Loucy (cell line): ENCODE measurements at regions not wholly inside any gene's neighbourhood (a gene's known extent, or its start where the extent isn't known, plus 50 kb on each side); places are given as distances from the start of the nearest gene placed in this dataset.

Experiments used
- H2AFZ ChIP-seq: fragments of 200-600 bp; sonication (generic); 2 replicates; pipeline ENCODE4 v1.6.0; 2016; ENCODE audit warnings: antibody characterized with exemption, mild to moderate bottlenecking, low read length, moderate library complexity
- H3F3A ChIP-seq: fragments of 200-600 bp; 2 replicates; pipeline ENCODE4 v1.6.0; 2016; ENCODE audit warnings: antibody characterized with exemption, low read depth, mild to moderate bottlenecking
- H3K27me3 ChIP-seq: fragments of 200-600 bp; sonication (generic); 2 replicates; pipeline ENCODE4 v1.6.1; 2014; ENCODE audit warnings: low read length, mild to moderate bottlenecking; ENCODE audit not compliant: insufficient read depth, poor library complexity, severe bottlenecking
- H3K36me3 ChIP-seq: fragments of 200-600 bp; sonication (generic); 2 replicates; pipeline ENCODE4 v1.6.1; 2016; ENCODE audit warnings: low read length; ENCODE audit not compliant: insufficient read depth
- H3K4me1 ChIP-seq: fragments of 200-600 bp; sonication (generic); 2 replicates; pipeline ENCODE4 v1.5.1; 2014; ENCODE audit warnings: low read length, mild to moderate bottlenecking; ENCODE audit not compliant: insufficient read depth, poor library complexity, severe bottlenecking
- H3K4me2 ChIP-seq: fragments of 200-600 bp; sonication (generic); 2 replicates; pipeline ENCODE4 v1.6.0; 2014; ENCODE audit warnings: antibody characterized with exemption, low read length, low read depth, mild to moderate bottlenecking; ENCODE audit not compliant: poor library complexity, severe bottlenecking
- H3K4me3 ChIP-seq: fragments of 200-600 bp; sonication (generic); 2 replicates; pipeline ENCODE4 v1.5.1; 2014; ENCODE audit warnings: low read length, mild to moderate bottlenecking, mixed read lengths; ENCODE audit not compliant: poor library complexity, severe bottlenecking
- H3K79me2 ChIP-seq: fragments of 200-600 bp; sonication (generic); 2 replicates; pipeline ENCODE4 v1.6.1; 2014; ENCODE audit warnings: low read length; ENCODE audit not compliant: insufficient read depth
- H3K9ac ChIP-seq: fragments of 200-600 bp; sonication (generic); 2 replicates; pipeline ENCODE4 v1.6.0; 2014; ENCODE audit warnings: mild to moderate bottlenecking, low read depth, low read length, moderate library complexity; ENCODE audit not compliant: poor library complexity, severe bottlenecking
- H3K9me2 ChIP-seq: fragments of 200-600 bp; sonication (generic); replicated peaks from 2 replicates; pipeline ENCODE4 v1.6.1; 2016; ENCODE audit warnings: low read depth, low read length, mixed read lengths
- H3K9me3 ChIP-seq: fragments of 200-600 bp; sonication (generic); 2 replicates; pipeline ENCODE4 v1.6.1; 2014; ENCODE audit warnings: mild to moderate bottlenecking, antibody characterized with exemption, low read length, low read depth; ENCODE audit not compliant: insufficient read depth
- H4K20me1 ChIP-seq: fragments of 200-600 bp; sonication (generic); 2 replicates; pipeline ENCODE4 v1.6.0; 2014; ENCODE audit warnings: antibody characterized with exemption, low read length, mild to moderate bottlenecking; ENCODE audit not compliant: insufficient read depth, poor library complexity, severe bottlenecking
- CTCF ChIP-seq: fragments of 200-600 bp; sonication (generic); conservative IDR thresholded peaks from 2 replicates; pipeline ENCODE4 v1.5.1; 2014; ENCODE audit warnings: mild to moderate bottlenecking, antibody characterized with exemption, low read length
- EZH2phosphoT487 ChIP-seq: fragments of 200-600 bp; IDR thresholded peaks from 2 replicates; pipeline ENCODE4 v1.6.1; 2018; ENCODE audit warnings: antibody characterized with exemption, mild to moderate bottlenecking, moderate library complexity, borderline replicate concordance

GRCh38 chr12:89844539-89844938 lies 135.9 kb upstream of the ATP2B1 start:
- Histone ChIP-seq H3K9me2 (no peaks in the 10 kb centered on the region), H3K27me3 (no peaks in the 10 kb centered on the region), H4K20me1 (no peaks in the 10 kb centered on the region), H3K36me3 (no peaks in the 10 kb centered on the region), H3K9ac (no peak overlapping the region), H3F3A (no peaks in the 10 kb centered on the region), H2AFZ (no peak overlapping the region), H3K4me3 (no peak overlapping the region), H3K4me1 (no peaks in the 10 kb centered on the region), H3K9me3 (no peaks in the 10 kb centered on the region), H3K4me2 (no peak overlapping the region), H3K79me2 (no peaks in the 10 kb centered on the region)
- TF ChIP-seq EZH2phosphoT487 (no peak), CTCF (no peak)

GRCh38 chr12:89840162-89840922 lies 131.7 kb upstream of the ATP2B1 start:
- no peak overlapping the region for H3K9ac ChIP-seq
- no peaks in the 10 kb centered on the region for H3K4me1 ChIP-seq
- H3K9me2 ChIP-seq, result no peaks in the 10 kb centered on the region
- no peak for TF ChIP-seq CTCF
- no peak for TF ChIP-seq EZH2phosphoT487
- H3K4me2 ChIP-seq, result no peak overlapping the region
- H3F3A ChIP-seq, result no peaks in the 10 kb centered on the region
- H3K36me3 ChIP-seq, result no peaks in the 10 kb centered on the region
- H2AFZ ChIP-seq, result no peak overlapping the region
- no peaks in the 10 kb centered on the region for H3K9me3 ChIP-seq
- H3K27me3 ChIP-seq, result no peaks in the 10 kb centered on the region
- no peaks in the 10 kb centered on the region for H4K20me1 ChIP-seq
- H3K4me3 ChIP-seq, result no peak overlapping the region
- H3K79me2 ChIP-seq, result no peaks in the 10 kb centered on the region

- Histone ChIP-seq H3K4me2 (no peak overlapping the region), H3K4me1 (no peaks in the 10 kb centered on the region), H3K4me3 (no peak overlapping the region), H3K9me3 (no peaks in the 10 kb centered on the region), H2AFZ (no peak overlapping the region), H3K36me3 (no peaks in the 10 kb centered on the region), H3F3A (no peaks in the 10 kb centered on the region), H3K27me3 (no peaks in the 10 kb centered on the region), H3K9me2 (no peaks in the 10 kb centered on the region), H4K20me1 (no peaks in the 10 kb centered on the region), H3K79me2 (no peaks in the 10 kb centered on the region), H3K9ac (no peak overlapping the region)
- TF ChIP-seq EZH2phosphoT487 (no peak), CTCF (no peak)
Measured at GRCh38 chr12:89839444-89839843, 130.8 kb upstream of the ATP2B1 start.
